ENCODE measurements at regions not wholly inside any gene's neighbourhood (a gene's known extent, or its start where the extent isn't known, plus 50 kb on each side); places are given as distances from the start of the nearest gene placed in this dataset.

DNA sequence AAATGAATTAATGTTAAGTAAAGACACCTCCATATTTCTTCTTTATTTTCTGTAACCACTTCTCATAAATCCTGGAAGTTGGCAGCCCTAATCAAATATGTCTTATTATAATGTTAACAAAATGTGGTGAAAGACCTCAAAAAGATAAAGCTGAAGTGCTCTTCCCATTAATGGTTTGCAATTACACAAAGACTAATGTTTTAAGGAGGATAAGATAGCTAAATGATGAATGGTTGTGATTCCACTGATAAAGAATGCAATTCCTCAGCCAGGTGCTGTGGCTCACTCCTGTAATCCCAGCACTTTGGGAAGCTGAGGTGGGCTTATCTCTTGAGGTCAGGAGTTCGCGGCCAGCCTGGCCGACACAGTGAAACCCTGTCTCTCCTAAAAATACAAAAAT is 125.8 kb upstream of the SNX2 start:
- no peak for TF ChIP-seq ATF1 (CRISPR knock-in tag; IDR thresholded peaks at IDR 0.05)
- TF ChIP-seq NR2C2 (CRISPR knock-in tag; IDR thresholded peaks at IDR 0.05), result no peak

Measured in WTC11 (cell line).